Loucy (cell line): ENCODE measurements at regions not wholly inside any gene's neighbourhood (a gene's known extent, or its start where the extent isn't known, plus 50 kb on each side); places are given as distances from the start of the nearest gene placed in this dataset.
"Not testable (repeated sequence)": the region's sequence is repeated elsewhere in the genome, so short reads cannot be mapped to it uniquely, and the experiment has no call there.

Experiments used
- H2AFZ ChIP-seq: fragments of 200-600 bp; sonication (generic); 2 replicates; pipeline ENCODE4 v1.6.0; 2016; ENCODE audit warnings: antibody characterized with exemption, mild to moderate bottlenecking, low read length, moderate library complexity
- H3F3A ChIP-seq: fragments of 200-600 bp; 2 replicates; pipeline ENCODE4 v1.6.0; 2016; ENCODE audit warnings: antibody characterized with exemption, low read depth, mild to moderate bottlenecking
- H3K27me3 ChIP-seq: fragments of 200-600 bp; sonication (generic); 2 replicates; pipeline ENCODE4 v1.6.1; 2014; ENCODE audit warnings: low read length, mild to moderate bottlenecking; ENCODE audit not compliant: insufficient read depth, poor library complexity, severe bottlenecking
- H3K36me3 ChIP-seq: fragments of 200-600 bp; sonication (generic); 2 replicates; pipeline ENCODE4 v1.6.1; 2016; ENCODE audit warnings: low read length; ENCODE audit not compliant: insufficient read depth
- H3K4me1 ChIP-seq: fragments of 200-600 bp; sonication (generic); 2 replicates; pipeline ENCODE4 v1.5.1; 2014; ENCODE audit warnings: low read length, mild to moderate bottlenecking; ENCODE audit not compliant: insufficient read depth, poor library complexity, severe bottlenecking
- H3K4me2 ChIP-seq: fragments of 200-600 bp; sonication (generic); 2 replicates; pipeline ENCODE4 v1.6.0; 2014; ENCODE audit warnings: antibody characterized with exemption, low read length, low read depth, mild to moderate bottlenecking; ENCODE audit not compliant: poor library complexity, severe bottlenecking
- H3K4me3 ChIP-seq: fragments of 200-600 bp; sonication (generic); 2 replicates; pipeline ENCODE4 v1.5.1; 2014; ENCODE audit warnings: low read length, mild to moderate bottlenecking, mixed read lengths; ENCODE audit not compliant: poor library complexity, severe bottlenecking
- H3K79me2 ChIP-seq: fragments of 200-600 bp; sonication (generic); 2 replicates; pipeline ENCODE4 v1.6.1; 2014; ENCODE audit warnings: low read length; ENCODE audit not compliant: insufficient read depth
- H3K9ac ChIP-seq: fragments of 200-600 bp; sonication (generic); 2 replicates; pipeline ENCODE4 v1.6.0; 2014; ENCODE audit warnings: mild to moderate bottlenecking, low read depth, low read length, moderate library complexity; ENCODE audit not compliant: poor library complexity, severe bottlenecking
- H3K9me2 ChIP-seq: fragments of 200-600 bp; sonication (generic); replicated peaks from 2 replicates; pipeline ENCODE4 v1.6.1; 2016; ENCODE audit warnings: low read depth, low read length, mixed read lengths
- H3K9me3 ChIP-seq: fragments of 200-600 bp; sonication (generic); 2 replicates; pipeline ENCODE4 v1.6.1; 2014; ENCODE audit warnings: mild to moderate bottlenecking, antibody characterized with exemption, low read length, low read depth; ENCODE audit not compliant: insufficient read depth
- H4K20me1 ChIP-seq: fragments of 200-600 bp; sonication (generic); 2 replicates; pipeline ENCODE4 v1.6.0; 2014; ENCODE audit warnings: antibody characterized with exemption, low read length, mild to moderate bottlenecking; ENCODE audit not compliant: insufficient read depth, poor library complexity, severe bottlenecking
- CTCF ChIP-seq: fragments of 200-600 bp; sonication (generic); conservative IDR thresholded peaks from 2 replicates; pipeline ENCODE4 v1.5.1; 2014; ENCODE audit warnings: mild to moderate bottlenecking, antibody characterized with exemption, low read length
- EZH2phosphoT487 ChIP-seq: fragments of 200-600 bp; IDR thresholded peaks from 2 replicates; pipeline ENCODE4 v1.6.1; 2018; ENCODE audit warnings: antibody characterized with exemption, mild to moderate bottlenecking, moderate library complexity, borderline replicate concordance

GRCh38 chr11:37306563-37306962 is 708.5 kb upstream of the RAG2 start:
- no peaks in the 10 kb centered on the region for H3K36me3 ChIP-seq
- H3K4me3 ChIP-seq: no peak overlapping the region
- H3K4me1 ChIP-seq: no peaks in the 10 kb centered on the region
- no peaks in the 10 kb centered on the region; the same call in 1 of the 2 replicates for H3K9me3 ChIP-seq
- H3K9ac ChIP-seq: no peak overlapping the region
- no peaks in the 10 kb centered on the region for H3K9me2 ChIP-seq
- H3K4me2 ChIP-seq: no peak overlapping the region
- no peaks in the 10 kb centered on the region for H3K27me3 ChIP-seq
- TF ChIP-seq CTCF (no peak), EZH2phosphoT487 (no peak)
- no peaks in the 10 kb centered on the region for H4K20me1 ChIP-seq
- H2AFZ ChIP-seq: no peak overlapping the region
- H3K79me2 ChIP-seq: no peaks in the 10 kb centered on the region
- no peaks in the 10 kb centered on the region for H3F3A ChIP-seq

GRCh38 chr11:37301405-37301804 is 703.4 kb upstream of the RAG2 start:
- not testable (repeated sequence) for H3K79me2 ChIP-seq, H3K9me3 ChIP-seq, H3K4me3 ChIP-seq, H2AFZ ChIP-seq, H3F3A ChIP-seq, H3K4me1 ChIP-seq, H3K9me2 ChIP-seq, H3K9ac ChIP-seq, H4K20me1 ChIP-seq, H3K27me3 ChIP-seq, H3K4me2 ChIP-seq, H3K36me3 ChIP-seq

- H3K36me3 ChIP-seq: no peaks in the 10 kb centered on the region
- H3K27me3 ChIP-seq: no peaks in the 10 kb centered on the region
- H2AFZ ChIP-seq: no peak overlapping the region
- H3K4me2 ChIP-seq: no peak overlapping the region
- H3K9ac ChIP-seq: no peak overlapping the region
- H3F3A ChIP-seq: no peaks in the 10 kb centered on the region
- H3K9me3 ChIP-seq: no peaks in the 10 kb centered on the region; the same call in 1 of the 2 replicates
- H3K79me2 ChIP-seq: no peaks in the 10 kb centered on the region
- no peak overlapping the region for H3K4me3 ChIP-seq
- H3K4me1 ChIP-seq: no peaks in the 10 kb centered on the region
- no peaks in the 10 kb centered on the region for H4K20me1 ChIP-seq
- TF ChIP-seq EZH2phosphoT487 (no peak), CTCF (no peak)
- H3K9me2 ChIP-seq: no peaks in the 10 kb centered on the region
Measured at GRCh38 chr11:37298173-37298572, 700.1 kb upstream of the RAG2 start.

- no peak overlapping the region for H3K4me3 ChIP-seq
- no peaks in the 10 kb centered on the region for H3K9me3 ChIP-seq
- no peak overlapping the region for H2AFZ ChIP-seq
- no peaks in the 10 kb centered on the region for H4K20me1 ChIP-seq
- H3F3A ChIP-seq: no peaks in the 10 kb centered on the region
- H3K4me1 ChIP-seq: no peaks in the 10 kb centered on the region
- H3K9ac ChIP-seq: no peak overlapping the region
- no peak overlapping the region for H3K4me2 ChIP-seq
- no peaks in the 10 kb centered on the region for H3K27me3 ChIP-seq
- H3K36me3 ChIP-seq: no peaks in the 10 kb centered on the region
- TF ChIP-seq EZH2phosphoT487 (no peak), CTCF (no peak)
- no peaks in the 10 kb centered on the region for H3K79me2 ChIP-seq
- 0 out of 2 replicates have a peak, but pooled peaks cover 3% of the 10 kb centered on the region for H3K9me2 ChIP-seq
Measured at GRCh38 chr11:37286890-37287289, 688.9 kb upstream of the RAG2 start.
